ENCODE measurements at regions not wholly inside any gene's neighbourhood (a gene's known extent, or its start where the extent isn't known, plus 50 kb on each side); places are given as distances from the start of the nearest gene placed in this dataset.

DNA sequence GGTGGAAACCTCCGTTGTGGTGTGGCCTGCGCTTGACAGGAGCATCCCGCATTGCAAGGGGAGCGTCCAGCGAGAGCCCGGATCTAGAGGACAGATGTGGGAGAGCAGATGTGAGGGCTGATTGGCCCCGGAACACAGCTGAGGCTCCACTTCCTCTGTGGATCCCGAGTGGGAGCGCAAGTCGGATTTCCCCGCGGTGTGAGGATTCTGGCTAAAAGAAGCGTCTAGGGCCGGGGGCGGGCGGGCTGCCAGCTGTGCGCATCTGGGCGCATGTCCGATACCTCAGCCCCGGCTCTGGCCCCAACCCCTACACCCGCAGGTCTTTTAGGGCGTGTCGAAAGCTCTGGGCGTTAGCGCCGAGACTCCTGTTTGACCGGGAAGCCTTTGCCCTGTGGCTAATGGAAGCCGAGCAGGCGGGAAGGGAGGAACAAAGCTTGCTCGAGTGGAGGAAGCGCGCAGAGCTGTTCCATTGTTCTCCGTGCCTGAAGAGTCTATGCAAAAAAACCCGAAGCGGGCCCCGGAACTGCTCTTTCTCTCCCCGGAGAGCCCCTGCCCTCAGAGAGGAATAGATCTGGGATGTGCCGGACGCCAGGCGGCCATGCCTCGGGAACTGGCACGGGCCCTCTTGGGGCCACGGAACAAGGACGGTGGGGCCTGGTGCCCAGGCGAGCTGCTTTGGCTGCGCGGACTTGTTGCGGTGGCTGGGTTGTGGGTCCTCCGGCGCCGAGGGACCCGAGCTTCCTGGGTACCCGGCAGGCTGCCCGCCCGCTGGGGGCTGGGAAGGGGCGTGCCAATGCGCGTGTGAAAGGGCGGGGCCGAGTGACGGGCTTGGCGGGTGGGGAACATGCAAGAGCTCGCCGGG, 111.1 kb downstream of the NAV1 start:
- H3K27me3 Mint-ChIP-seq (ENCODE audit: low read depth, poor library complexity): peaks cover 66% of the 10 kb centered on the region
- TF ChIP-seq, protein P1, sequence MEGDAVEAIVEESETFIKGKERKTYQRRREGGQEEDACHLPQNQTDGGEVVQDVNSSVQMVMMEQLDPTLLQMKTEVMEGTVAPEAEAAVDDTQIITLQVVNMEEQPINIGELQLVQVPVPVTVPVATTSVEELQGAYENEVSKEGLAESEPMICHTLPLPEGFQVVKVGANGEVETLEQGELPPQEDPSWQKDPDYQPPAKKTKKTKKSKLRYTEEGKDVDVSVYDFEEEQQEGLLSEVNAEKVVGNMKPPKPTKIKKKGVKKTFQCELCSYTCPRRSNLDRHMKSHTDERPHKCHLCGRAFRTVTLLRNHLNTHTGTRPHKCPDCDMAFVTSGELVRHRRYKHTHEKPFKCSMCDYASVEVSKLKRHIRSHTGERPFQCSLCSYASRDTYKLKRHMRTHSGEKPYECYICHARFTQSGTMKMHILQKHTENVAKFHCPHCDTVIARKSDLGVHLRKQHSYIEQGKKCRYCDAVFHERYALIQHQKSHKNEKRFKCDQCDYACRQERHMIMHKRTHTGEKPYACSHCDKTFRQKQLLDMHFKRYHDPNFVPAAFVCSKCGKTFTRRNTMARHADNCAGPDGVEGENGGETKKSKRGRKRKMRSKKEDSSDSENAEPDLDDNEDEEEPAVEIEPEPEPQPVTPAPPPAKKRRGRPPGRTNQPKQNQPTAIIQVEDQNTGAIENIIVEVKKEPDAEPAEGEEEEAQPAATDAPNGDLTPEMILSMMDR (IDR thresholded peaks at IDR 0.05): no peak
- peaks cover 71% of the 10 kb centered on the region for H3K4me1 Mint-ChIP-seq
- peak; percentile 82 for DNase-seq
- H3K36me3 Mint-ChIP-seq (ENCODE audit: low read depth): no peaks in the 10 kb centered on the region
- peak overlapping the region; percentile 85 for H3K4me3 Mint-ChIP-seq
- H3K9me3 Mint-ChIP-seq: no peaks in the 10 kb centered on the region
- H3K27ac Mint-ChIP-seq: no peak overlapping the region

DNA sequence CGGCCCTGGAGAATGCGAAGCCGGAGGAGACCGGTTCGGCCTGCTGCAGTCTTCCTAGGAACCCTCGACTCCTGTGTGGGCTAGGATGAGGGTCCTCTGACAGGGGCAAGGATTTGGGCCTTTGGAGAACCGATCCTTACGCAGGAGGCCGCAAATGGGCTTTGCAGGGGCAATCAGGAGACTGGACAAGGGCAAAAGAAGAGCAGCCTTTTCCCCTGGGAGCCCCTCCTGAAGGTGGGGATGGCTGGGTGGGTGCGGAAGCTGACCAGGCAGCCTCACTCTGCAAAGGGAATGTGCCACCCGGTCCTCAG, 111.7 kb downstream of the NAV1 start:
- Mint-ChIP-seq H3K4me1 (peaks cover 77% of the 10 kb centered on the region), H3K4me3 (peak overlapping the region; percentile 85), H3K36me3 (ENCODE audit: low read depth) (no peaks in the 10 kb centered on the region), H3K27ac (no peak overlapping the region), H3K27me3 (ENCODE audit: low read depth, poor library complexity) (peaks cover 65% of the 10 kb centered on the region), H3K9me3 (no peaks in the 10 kb centered on the region)
- no peak for DNase-seq
- TF ChIP-seq, protein P1 (IDR thresholded peaks at IDR 0.05): no peak

DNA sequence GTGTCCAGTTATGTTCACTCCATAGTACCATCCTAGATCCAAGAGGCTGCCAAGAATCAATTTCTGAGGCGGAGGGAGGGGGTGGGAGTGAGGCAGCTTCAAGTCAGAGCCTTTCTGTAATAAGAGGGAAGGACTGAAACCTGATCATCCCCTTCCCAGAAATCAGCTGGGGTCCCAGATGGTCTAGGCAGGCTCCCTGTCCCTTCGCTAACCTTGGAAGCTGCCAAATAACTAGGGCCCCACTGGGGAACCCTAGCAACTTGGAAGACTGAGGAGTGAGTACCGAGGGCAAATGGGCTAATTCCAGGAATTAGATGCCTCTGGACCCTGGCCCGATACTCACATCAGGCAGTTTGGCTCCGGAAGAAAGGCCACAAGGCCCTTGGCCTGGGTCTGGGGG, 113.3 kb downstream of the NAV1 start:
- Mint-ChIP-seq H3K27ac (no peak overlapping the region), H3K36me3 (ENCODE audit: low read depth) (no peaks in the 10 kb centered on the region), H3K4me1 (peaks cover 83% of the 10 kb centered on the region), H3K4me3 (peak overlapping the region; percentile 85), H3K9me3 (no peaks in the 10 kb centered on the region), H3K27me3 (ENCODE audit: low read depth, poor library complexity) (peaks cover 49% of the 10 kb centered on the region)
- TF ChIP-seq, protein P1 (IDR thresholded peaks at IDR 0.05): no peak
- DNase-seq: no peak

DNA sequence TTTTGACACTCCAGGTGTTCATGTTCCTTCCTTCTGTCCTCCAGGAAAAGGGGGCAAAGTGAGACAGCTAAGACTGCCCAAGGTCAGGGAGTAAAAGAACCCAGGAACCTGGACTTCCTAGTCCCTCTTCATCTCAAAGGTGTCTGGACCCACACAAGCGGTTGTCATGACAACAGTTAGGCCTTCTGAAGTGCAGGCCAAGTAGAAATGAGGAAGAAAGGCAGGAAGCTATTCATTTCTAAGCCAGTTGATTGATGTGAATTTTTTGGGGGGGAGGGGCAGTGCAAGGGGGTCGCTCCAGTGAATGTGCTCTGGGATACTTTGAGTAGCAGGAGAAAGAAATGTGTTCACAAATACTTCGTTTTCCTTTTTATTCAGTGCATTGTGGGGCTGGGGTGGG, 114.3 kb downstream of the NAV1 start:
- H3K9me3 Mint-ChIP-seq: no peaks in the 10 kb centered on the region
- H3K27ac Mint-ChIP-seq: no peak overlapping the region
- H3K4me3 Mint-ChIP-seq: no peak overlapping the region
- peaks cover 38% of the 10 kb centered on the region for H3K27me3 Mint-ChIP-seq (ENCODE audit: low read depth, poor library complexity)
- H3K36me3 Mint-ChIP-seq (ENCODE audit: low read depth): no peaks in the 10 kb centered on the region
- TF ChIP-seq, protein P1 (IDR thresholded peaks at IDR 0.05): no peak
- DNase-seq: no peak
- H3K4me1 Mint-ChIP-seq: peaks cover 81% of the 10 kb centered on the region

DNA sequence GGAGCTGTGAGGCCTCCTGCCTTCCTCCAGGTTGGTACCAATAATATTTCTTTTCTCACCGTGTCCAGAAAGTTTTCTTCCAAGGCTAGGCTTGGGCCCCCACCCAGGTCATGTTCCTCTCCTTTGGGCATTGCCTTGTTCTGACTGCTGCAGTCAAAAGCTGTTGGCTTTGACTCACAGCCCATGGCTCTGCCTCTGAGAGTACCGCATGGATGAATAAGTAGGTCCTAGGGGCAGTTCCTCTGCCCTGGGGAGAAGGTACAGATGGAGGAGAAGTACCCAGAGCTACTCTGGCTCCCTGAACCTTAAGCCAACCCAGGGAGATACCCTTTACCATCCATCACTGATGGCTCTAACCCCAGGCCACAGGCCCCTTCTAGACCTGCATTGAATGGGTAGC, 115.0 kb downstream of the NAV1 start:
- Mint-ChIP-seq H3K4me1 (peaks cover 85% of the 10 kb centered on the region), H3K4me3 (no peak overlapping the region), H3K27ac (no peak overlapping the region), H3K9me3 (no peaks in the 10 kb centered on the region), H3K27me3 (ENCODE audit: low read depth, poor library complexity) (peaks cover 36% of the 10 kb centered on the region), H3K36me3 (ENCODE audit: low read depth) (no peaks in the 10 kb centered on the region)
- DNase-seq: no peak
- TF ChIP-seq, protein P1 (IDR thresholded peaks at IDR 0.05): no peak

DNA sequence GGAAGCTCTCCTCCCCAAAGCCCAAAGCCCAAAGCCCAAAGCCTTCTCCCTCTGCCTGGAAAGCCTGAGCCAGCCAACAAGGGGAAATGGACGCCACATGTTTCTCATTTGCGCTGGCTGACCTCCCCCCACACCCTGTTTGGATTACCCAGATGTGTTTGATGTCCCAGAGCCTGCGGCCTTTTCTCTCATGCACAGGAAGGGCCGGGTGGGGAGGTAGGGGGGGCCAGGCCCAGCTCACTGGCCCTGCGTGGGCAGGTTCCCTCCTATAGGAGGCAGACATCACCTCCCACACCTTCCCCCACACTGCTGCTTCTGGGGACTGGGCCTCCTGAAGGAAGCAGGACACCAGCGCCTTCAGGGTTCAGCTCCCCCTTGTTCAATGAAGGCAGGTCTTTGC, 116.3 kb downstream of the NAV1 start:
- Mint-ChIP-seq H3K27ac (no peak overlapping the region), H3K4me3 (peak overlapping the region; percentile 13), H3K27me3 (ENCODE audit: low read depth, poor library complexity) (peaks cover 22% of the 10 kb centered on the region), H3K9me3 (no peaks in the 10 kb centered on the region), H3K36me3 (ENCODE audit: low read depth) (no peaks in the 10 kb centered on the region), H3K4me1 (peaks cover 77% of the 10 kb centered on the region)
- TF ChIP-seq, protein P1 (IDR thresholded peaks at IDR 0.05): no peak
- DNase-seq: peak; percentile 54

Measured in nephron progenitor cell (in vitro differentiated cells).